ENCODE measurements at regions not wholly inside any gene's neighbourhood (a gene's known extent, or its start where the extent isn't known, plus 50 kb on each side); places are given as distances from the start of the nearest gene placed in this dataset.

DNA sequence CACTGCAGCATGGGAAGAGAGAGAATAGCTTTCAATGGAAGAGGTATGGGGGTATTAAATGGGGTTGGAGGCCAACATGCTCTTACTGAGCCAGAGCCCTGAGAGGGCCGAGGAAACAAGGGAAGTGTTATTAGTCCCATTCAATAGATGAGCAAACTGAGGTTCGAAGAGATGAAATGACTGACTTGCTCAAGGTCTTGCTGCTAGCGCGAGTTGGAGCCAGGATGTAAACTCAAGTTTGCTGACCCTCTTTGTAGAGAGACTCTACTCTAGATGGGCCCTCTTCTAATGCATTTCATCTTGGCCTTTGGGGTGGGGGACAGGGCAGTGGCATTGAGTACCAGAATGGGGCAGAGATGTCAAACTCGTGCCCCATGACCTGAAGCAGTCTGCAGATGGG lies 319.5 kb downstream of the RPS6KC1 start:
- TF ChIP-seq, protein P1, sequence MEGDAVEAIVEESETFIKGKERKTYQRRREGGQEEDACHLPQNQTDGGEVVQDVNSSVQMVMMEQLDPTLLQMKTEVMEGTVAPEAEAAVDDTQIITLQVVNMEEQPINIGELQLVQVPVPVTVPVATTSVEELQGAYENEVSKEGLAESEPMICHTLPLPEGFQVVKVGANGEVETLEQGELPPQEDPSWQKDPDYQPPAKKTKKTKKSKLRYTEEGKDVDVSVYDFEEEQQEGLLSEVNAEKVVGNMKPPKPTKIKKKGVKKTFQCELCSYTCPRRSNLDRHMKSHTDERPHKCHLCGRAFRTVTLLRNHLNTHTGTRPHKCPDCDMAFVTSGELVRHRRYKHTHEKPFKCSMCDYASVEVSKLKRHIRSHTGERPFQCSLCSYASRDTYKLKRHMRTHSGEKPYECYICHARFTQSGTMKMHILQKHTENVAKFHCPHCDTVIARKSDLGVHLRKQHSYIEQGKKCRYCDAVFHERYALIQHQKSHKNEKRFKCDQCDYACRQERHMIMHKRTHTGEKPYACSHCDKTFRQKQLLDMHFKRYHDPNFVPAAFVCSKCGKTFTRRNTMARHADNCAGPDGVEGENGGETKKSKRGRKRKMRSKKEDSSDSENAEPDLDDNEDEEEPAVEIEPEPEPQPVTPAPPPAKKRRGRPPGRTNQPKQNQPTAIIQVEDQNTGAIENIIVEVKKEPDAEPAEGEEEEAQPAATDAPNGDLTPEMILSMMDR (IDR thresholded peaks at IDR 0.05) = no peak
- TF ChIP-seq EP300 (IDR thresholded peaks at IDR 0.05; ENCODE audit: borderline replicate concordance in 1 of 2, low read depth in 1 of 2, low read length in 1 of 2) (no peak), MEF2A (IDR thresholded peaks at IDR 0.05; ENCODE audit: borderline replicate concordance, low read depth) (no peak), ELF1 (IDR thresholded peaks at IDR 0.05) (no peak), SMC3 (IDR thresholded peaks at IDR 0.05; ENCODE audit: low read depth, low read length) (no peak)
- TF ChIP-seq, protein P2, sequence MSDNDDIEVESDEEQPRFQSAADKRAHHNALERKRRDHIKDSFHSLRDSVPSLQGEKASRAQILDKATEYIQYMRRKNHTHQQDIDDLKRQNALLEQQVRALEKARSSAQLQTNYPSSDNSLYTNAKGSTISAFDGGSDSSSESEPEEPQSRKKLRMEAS (IDR thresholded peaks at IDR 0.05; ENCODE audit: low read depth) = no peak

Data from SK-N-SH (cell line).